ENCODE measurements at regions not wholly inside any gene's neighbourhood (a gene's known extent, or its start where the extent isn't known, plus 50 kb on each side); places are given as distances from the start of the nearest gene placed in this dataset.
"Not testable (repeated sequence)": the region's sequence is repeated elsewhere in the genome, so short reads cannot be mapped to it uniquely, and the experiment has no call there.

DNA sequence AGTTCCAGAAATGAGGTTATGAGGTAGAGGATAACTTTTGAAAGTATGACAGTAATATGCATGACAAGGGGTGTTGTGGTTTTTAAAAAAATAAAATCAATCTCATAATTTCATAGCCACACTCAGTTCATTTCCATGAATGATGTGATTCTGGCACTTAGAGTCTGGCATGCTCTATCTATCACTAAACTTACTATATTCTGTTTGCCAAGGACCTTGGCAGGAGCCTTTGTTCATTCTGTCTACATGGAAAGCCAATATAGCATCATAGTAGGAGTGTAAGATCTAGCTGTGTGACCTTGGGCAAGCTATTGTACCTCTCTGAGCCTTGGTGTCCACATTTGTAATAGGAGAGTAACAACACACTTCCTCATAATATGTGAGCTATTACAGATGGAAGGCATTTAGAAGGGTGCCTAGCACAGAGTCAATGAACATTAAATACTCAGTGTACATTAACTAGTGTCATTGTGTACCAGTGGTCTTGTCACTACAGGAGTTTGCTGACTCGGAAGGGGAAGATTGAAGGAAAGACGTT is 507.6 kb downstream of the SOX6 start:
- intact Hi-C loops (cut with micrococcal nuclease) = no loop called here
- H3K27me3 ChIP-seq (ENCODE audit: control insufficient read depth, insufficient read depth, low read length) = no peaks in the 10 kb centered on the region
- H3K4me3 Mint-ChIP-seq = no peak overlapping the region
- H3K4me1 ChIP-seq (ENCODE audit: control insufficient read depth, insufficient read depth, low read length) = no peaks in the 10 kb centered on the region
- peaks cover 3 to 4% of the 10 kb centered on the region in 2 donors for H3K27me3 Mint-ChIP-seq (ENCODE audit: low read depth in 2 of 2)
- no peaks in the 10 kb centered on the region for H3K36me3 ChIP-seq (ENCODE audit: control insufficient read depth, insufficient read depth, low read length)
- no peaks in the 10 kb centered on the region for H3K9me3 Mint-ChIP-seq
- H3K4me1 Mint-ChIP-seq = no peaks in the 10 kb centered on the region
- H3K27ac ChIP-seq (ENCODE audit: low read length) = no peak overlapping the region
- WGBS (ENCODE audit: insufficient coverage) = 92% methylated on average over 2 of the region's 2 CpGs
- TF ChIP-seq, protein P1, sequence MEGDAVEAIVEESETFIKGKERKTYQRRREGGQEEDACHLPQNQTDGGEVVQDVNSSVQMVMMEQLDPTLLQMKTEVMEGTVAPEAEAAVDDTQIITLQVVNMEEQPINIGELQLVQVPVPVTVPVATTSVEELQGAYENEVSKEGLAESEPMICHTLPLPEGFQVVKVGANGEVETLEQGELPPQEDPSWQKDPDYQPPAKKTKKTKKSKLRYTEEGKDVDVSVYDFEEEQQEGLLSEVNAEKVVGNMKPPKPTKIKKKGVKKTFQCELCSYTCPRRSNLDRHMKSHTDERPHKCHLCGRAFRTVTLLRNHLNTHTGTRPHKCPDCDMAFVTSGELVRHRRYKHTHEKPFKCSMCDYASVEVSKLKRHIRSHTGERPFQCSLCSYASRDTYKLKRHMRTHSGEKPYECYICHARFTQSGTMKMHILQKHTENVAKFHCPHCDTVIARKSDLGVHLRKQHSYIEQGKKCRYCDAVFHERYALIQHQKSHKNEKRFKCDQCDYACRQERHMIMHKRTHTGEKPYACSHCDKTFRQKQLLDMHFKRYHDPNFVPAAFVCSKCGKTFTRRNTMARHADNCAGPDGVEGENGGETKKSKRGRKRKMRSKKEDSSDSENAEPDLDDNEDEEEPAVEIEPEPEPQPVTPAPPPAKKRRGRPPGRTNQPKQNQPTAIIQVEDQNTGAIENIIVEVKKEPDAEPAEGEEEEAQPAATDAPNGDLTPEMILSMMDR (IDR thresholded peaks at IDR 0.05) = no peak
- ATAC-seq = no peak
- no peak for DNase-seq
- H3K27ac Mint-ChIP-seq = no peak overlapping the region
- no peaks in the 10 kb centered on the region for H3K9me3 ChIP-seq (ENCODE audit: control insufficient read depth, insufficient read depth, low read length)
- H3K36me3 Mint-ChIP-seq = no peaks in the 10 kb centered on the region
- H3K4me3 ChIP-seq (ENCODE audit: low read length) = no peak overlapping the region

DNA sequence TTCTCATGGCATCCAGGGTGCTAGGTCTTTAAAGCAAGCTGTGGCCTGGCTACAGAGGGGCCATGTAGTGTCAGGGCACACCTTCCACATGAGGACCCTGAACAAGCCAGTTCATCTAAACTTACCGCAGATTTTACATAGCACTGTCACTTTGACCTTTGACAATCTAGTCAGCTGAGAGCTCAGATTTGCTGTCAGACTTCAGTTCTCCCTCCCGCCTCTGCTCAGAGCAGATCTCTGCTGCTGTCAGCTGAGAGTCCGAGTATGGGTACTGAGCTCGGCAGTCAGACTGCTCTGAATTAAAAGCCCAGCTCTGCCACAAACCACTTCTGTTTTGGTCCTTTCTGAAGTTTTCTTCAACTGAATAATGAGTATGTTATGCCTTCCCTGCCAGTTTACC is 507.1 kb downstream of the SOX6 start:
- Mint-ChIP-seq H3K27ac (no peak overlapping the region), H3K4me1 (no peaks in the 10 kb centered on the region), H3K36me3 (no peaks in the 10 kb centered on the region), H3K9me3 (no peaks in the 10 kb centered on the region), H3K4me3 (no peak overlapping the region), H3K27me3 (ENCODE audit: low read depth in 2 of 2) (no peaks in the 10 kb centered on the region)
- ATAC-seq (no peak), DNase-seq (no peak)
- H3K4me3 ChIP-seq (ENCODE audit: low read length) = no peak overlapping the region
- no peaks in the 10 kb centered on the region for H3K27me3 ChIP-seq (ENCODE audit: control insufficient read depth, insufficient read depth, low read length)
- WGBS (ENCODE audit: insufficient coverage) = 90% methylated on average over 4 of the region's 4 CpGs
- intact Hi-C loops (cut with micrococcal nuclease) = no loop called here
- H3K36me3 ChIP-seq (ENCODE audit: control insufficient read depth, insufficient read depth, low read length) = no peaks in the 10 kb centered on the region
- TF ChIP-seq, protein P1 (IDR thresholded peaks at IDR 0.05) = no peak
- H3K27ac ChIP-seq (ENCODE audit: low read length) = no peak overlapping the region
- H3K4me1 ChIP-seq (ENCODE audit: control insufficient read depth, insufficient read depth, low read length) = no peaks in the 10 kb centered on the region
- no peaks in the 10 kb centered on the region for H3K9me3 ChIP-seq (ENCODE audit: control insufficient read depth, insufficient read depth, low read length)

DNA sequence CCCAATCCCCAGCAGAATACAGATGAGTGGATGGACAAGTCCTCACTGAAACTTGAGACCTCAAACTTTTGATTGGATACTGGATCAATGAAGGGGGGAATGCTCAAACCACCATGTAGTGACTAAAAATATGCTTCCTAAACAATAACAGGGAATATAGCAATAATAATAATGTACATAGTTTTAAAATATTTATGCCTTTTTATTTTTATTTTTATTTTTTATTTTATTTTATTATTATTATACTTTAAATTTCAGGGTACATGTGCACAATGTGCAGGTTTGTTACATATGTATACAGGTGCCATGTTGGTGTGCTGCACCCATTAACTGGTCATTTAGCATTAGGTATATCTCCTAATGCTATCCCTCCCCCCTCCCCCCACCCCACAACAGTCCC is 506.0 kb downstream of the SOX6 start:
- intact Hi-C loops (cut with micrococcal nuclease); H3K36me3 Mint-ChIP-seq; H3K9me3 Mint-ChIP-seq; H3K27me3 Mint-ChIP-seq (ENCODE audit: low read depth in 2 of 2); H3K4me1 Mint-ChIP-seq; H3K9me3 ChIP-seq (ENCODE audit: control insufficient read depth, insufficient read depth, low read length); DNase-seq; H3K36me3 ChIP-seq (ENCODE audit: control insufficient read depth, insufficient read depth, low read length); H3K27me3 ChIP-seq (ENCODE audit: control insufficient read depth, insufficient read depth, low read length); H3K4me3 ChIP-seq (ENCODE audit: low read length); H3K4me1 ChIP-seq (ENCODE audit: control insufficient read depth, insufficient read depth, low read length); H3K4me3 Mint-ChIP-seq; H3K27ac Mint-ChIP-seq; ATAC-seq; H3K27ac ChIP-seq (ENCODE audit: low read length): not testable (repeated sequence)

DNA sequence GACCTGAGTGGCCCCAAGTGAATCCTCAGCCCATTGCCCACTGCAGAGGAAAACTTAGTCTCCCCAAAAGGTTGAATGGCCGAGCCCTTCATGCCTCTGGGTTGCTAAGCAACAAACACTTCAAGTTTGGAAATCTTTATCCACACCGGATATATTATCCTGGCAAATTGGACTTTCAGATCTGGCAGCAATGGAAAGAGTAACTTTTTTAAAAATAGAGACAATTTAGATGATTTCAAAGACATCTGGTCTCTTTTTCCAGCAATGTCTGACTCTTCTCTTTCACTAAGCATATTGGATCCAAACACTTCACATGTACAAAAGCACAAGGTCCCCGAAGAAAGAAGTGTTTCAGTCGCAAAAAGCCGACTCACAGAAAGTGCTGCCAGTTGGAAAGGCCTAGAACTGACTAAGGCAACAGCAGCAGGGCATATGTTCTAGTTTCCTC is 505.3 kb downstream of the SOX6 start:
- no peaks in the 10 kb centered on the region for H3K36me3 Mint-ChIP-seq
- H3K4me1 Mint-ChIP-seq = no peaks in the 10 kb centered on the region
- H3K4me1 ChIP-seq (ENCODE audit: control insufficient read depth, insufficient read depth, low read length) = no peaks in the 10 kb centered on the region
- ATAC-seq = no peak
- no peak for DNase-seq
- no peaks in the 10 kb centered on the region for H3K9me3 ChIP-seq (ENCODE audit: control insufficient read depth, insufficient read depth, low read length)
- H3K27me3 Mint-ChIP-seq (ENCODE audit: low read depth in 2 of 2) = no peaks in the 10 kb centered on the region
- 91% methylated on average over 5 of the region's 5 CpGs for WGBS (ENCODE audit: insufficient coverage)
- no peaks in the 10 kb centered on the region for H3K9me3 Mint-ChIP-seq
- no peak overlapping the region for H3K4me3 ChIP-seq (ENCODE audit: low read length)
- TF ChIP-seq, protein P1 (IDR thresholded peaks at IDR 0.05) = no peak
- no peak overlapping the region for H3K4me3 Mint-ChIP-seq
- H3K27ac ChIP-seq (ENCODE audit: low read length) = no peak overlapping the region
- no peaks in the 10 kb centered on the region for H3K27me3 ChIP-seq (ENCODE audit: control insufficient read depth, insufficient read depth, low read length)
- H3K36me3 ChIP-seq (ENCODE audit: control insufficient read depth, insufficient read depth, low read length) = no peaks in the 10 kb centered on the region
- intact Hi-C loops (cut with micrococcal nuclease) = no loop called here
- H3K27ac Mint-ChIP-seq = no peak overlapping the region

Measured in natural killer cell (primary cell).